Astrocyte of the hippocampus (primary cell): ENCODE measurements at regions not wholly inside any gene's neighbourhood (a gene's known extent, or its start where the extent isn't known, plus 50 kb on each side); places are given as distances from the start of the nearest gene placed in this dataset.
A peak's percentile ranks its signal among the peaks of the same experiment; 100 is the strongest.
"Not testable (repeated sequence)": the region's sequence is repeated elsewhere in the genome, so short reads cannot be mapped to it uniquely, and the experiment has no call there.

Experiments used
- DNase-seq: peaks from one replicate; pipeline ENCODE4 v3.0.0; 2011; ENCODE audit warnings: low read depth, low spot score

DNA sequence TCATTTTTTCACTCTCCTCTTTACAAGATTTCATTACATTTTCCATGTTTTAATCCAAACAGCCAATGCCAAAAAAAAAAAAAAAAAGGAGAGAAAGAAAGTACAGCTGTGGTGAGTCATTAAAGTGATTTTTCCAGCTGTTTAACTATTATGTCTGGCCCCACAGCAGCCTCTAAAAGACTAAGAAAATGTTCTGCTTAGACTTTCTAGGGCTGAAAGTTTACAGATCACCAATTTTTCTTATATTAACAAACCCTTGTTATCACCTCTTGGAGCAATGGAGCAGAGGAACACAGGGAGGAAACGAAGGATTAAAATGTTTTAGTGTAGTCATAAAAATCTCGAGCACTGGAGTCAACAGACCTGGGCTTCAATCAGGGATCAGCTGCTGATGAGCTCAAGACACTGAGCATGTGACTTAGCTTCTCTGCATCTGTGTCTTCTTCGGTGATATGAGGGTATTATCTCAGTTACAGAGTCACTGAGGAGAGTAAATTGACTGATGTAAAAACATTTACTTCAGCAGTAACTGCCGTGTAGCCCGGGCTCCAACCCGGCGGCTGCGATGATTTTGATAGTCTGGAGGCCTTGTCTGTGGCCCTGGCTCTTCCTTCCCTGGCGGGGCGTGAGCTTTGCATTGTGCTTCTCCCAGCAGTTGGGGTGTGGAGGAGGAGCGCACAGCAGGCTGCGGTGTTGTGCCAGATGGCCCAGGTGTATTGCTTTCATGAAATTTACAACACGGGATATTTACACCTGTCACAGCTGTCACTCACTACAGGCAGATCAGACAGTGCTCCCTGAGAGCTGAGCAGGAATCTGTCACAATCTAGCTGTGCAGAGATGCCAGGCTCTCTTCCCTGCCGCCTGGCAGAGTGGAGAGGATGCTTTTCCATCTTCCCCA, 298.3 kb upstream of the FZD8 start:
- DNase-seq = no peak

DNA sequence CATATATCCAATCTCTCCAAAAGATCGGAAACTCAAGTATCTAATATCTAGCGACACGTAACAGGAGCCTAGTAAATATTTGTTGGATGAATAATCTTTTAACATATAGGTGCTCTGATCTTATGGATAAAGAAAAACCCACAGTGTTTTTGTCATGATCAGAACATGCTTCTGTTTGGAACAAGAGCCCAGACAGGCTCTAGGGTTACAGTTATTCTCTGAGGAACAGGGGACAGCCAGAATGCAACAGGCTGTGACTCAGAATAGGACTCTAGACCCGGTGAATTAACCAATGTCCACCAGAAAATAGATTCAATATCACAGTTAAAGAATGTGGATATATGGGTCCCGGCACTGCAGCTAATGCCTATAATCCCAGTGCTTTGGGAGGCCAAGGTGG, 296.1 kb upstream of the FZD8 start:
- DNase-seq = no peak

DNA sequence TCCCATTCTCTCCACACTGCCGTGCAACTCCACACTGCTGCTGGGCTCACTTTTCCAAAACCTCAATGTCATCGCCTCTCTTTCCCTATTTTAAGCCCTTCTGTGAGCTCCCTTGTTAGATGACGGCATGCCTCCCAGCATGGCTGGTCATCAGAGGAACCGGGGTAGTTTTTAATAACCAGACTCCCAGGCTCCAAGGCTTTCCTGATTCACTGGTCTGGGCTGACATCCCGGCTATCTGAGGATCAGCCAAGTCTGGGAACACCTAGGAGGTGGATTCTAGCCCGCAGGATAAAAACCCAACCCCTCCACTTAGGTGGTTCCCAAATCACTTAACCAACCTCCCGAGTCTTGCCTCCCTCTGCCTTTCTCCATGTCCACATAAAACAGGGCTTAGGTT, 295.4 kb upstream of the FZD8 start:
- DNase-seq = no peak

DNA sequence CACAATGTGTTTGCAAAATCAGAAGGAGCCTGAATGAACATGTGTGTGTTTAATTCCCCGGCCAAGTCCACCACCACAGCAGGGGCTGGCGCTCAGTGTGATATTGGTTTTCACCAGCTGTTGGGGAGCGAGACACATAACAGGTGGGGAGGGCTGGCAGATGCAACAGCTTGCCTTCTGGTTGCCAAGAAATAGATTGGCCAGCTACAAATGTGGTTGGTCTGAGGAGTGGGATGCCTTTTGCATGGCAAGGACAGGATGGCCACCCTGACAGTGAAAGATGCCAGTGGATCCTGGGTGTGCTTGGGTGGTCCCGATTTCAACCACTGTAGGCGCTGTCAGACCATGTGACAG, 292.5 kb upstream of the FZD8 start:
- DNase-seq = no peak

DNA sequence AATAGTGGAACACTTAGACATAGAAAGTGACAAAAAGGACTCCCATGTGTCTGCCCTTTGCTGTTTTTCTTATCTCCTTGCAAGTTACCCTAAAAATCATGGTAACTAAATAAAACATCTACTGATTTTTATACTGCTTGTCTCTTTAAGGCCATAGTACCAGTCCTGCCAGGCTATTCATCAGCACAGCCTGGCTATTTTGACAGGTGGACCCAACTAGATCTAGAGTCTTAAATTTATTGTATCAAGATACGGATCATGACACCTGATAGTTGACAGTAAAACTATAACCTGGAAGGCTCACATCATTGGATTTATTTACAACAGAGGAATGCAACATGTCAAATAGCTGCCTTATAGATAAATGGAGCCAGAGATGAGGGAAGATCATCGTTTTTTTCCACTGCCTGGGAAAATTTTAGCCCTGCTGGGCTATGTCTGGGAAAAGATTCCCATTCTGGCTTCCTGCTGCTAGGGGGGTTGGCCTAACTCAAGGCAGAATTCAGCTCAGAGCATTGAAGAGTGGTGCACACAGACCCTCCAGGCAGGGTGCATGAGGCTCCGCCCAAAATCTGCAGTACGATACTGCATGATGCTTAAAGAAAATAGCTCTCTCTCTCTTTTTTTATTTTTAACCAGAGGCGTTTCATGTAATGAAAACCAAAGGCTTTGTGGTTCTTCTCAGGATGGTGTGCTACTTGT, 292.0 kb upstream of the FZD8 start:
- no peak for DNase-seq

DNA sequence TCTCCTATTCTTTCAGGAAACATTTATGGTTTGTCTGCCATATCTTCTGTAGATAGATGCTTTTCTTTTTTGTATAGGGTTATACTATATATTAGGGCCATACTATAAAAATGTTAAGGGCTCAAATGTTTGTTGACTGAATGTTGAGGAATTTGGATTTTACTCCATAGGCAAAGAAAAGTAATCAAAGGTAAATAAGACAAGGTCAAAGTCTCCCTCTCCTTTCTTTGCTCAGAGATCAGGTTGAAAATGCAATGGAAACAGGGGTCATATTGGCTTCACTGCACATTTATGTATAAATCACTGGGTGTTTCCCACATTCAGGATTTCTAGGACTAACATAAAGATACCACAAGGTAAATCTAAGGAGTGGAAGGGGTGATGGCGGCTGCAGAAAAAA, 291.4 kb upstream of the FZD8 start:
- DNase-seq = no peak

DNA sequence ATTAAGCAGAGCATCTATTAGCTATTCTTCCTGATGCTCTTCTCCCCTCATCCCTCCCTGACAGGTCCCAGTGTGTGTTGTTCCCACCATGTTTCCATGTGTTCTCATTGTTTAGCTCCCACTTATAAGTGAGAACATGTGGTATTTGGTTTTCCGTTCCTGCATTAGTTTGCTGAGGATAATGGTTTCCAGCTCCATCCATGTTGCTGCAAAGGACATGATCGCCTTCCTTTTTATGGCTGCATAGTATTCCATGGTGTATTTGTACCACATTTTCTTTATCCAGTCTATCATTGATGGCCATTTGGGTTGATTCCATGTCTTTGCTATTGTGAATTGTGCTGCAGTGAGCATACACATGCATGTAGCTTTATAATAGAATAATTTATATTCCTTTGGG, 287.9 kb upstream of the FZD8 start:
- DNase-seq = not testable (repeated sequence)

DNA sequence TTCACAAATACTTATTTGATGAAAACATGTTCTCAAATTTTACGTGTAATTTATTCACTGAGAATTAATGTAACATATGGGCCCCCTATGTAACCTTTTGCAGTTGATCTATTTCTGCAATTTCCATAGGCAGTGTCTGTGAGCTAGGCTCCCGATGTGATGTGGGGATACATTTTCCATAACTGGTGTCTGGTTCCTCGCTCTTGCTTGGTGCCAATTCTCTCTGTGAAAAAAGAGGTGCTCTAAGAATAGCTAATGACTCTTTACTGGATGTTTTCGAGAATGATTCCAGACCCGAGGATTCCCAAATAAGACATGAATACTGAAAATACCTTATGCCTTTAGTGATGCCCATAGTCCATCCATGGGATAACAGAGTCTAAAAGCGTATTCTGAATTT, 286.7 kb upstream of the FZD8 start:
- no peak for DNase-seq

DNA sequence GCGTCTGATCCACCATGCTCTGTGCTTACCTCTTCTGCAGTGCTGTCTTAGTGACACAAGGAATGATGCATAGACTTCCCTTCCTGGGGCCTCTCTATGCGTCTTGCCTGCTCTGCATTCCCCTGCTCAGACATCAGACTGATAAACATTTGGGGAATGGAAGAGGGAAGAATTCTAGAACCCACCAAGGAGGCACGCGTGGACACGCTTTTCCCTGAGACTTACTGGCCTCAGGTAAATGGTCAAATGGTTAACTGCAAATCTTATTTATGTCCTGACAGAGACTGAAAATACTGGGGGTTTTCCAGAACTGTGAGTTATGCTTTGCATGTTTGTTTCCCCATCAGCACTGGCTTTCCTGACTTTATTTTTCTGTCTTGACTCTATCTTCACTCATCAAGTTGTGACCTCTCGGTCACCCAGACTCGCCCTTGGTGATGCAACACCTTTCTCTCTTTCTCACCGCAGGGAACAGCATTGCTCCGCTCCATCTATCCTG, 285.9 kb upstream of the FZD8 start:
- DNase-seq = no peak

DNA sequence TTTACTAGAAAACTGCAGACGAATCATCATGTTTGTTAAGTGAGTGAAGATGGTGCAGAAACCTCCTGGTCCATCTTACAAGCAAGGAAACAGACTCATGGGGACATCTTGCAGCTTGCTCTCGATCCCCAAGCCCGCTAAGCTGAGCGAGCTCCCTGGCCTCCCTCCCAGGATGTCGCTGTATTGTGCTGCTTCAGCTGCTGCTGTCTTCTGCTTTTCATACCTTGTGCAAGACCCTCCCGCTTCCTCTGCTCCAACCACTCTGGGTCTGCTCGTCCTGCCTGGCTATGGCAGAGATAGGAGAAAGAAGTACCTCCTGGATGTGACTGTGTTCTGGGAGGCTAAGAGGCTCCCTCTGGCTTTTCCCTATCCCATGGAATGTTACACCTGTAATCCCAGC, 285.2 kb upstream of the FZD8 start:
- DNase-seq = no peak

DNA sequence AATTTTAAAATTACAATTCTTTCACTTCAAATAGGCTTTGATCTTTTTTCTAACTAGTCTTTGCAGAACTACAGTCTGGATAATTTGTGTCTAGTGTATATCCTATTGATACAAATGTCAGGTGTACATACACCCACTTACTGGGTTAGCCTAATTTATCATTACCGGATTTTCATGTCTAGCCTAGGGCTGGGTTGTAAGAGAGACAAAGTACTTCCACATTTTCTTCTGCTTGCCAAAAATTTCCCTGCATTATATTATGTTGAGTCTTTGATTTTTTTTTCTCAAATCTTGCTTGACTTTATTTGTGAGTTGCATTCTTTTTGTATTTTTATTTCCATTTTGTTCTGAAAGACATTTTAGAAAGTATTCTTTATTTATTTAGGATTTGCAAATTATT, 284.8 kb upstream of the FZD8 start:
- DNase-seq = no peak

DNA sequence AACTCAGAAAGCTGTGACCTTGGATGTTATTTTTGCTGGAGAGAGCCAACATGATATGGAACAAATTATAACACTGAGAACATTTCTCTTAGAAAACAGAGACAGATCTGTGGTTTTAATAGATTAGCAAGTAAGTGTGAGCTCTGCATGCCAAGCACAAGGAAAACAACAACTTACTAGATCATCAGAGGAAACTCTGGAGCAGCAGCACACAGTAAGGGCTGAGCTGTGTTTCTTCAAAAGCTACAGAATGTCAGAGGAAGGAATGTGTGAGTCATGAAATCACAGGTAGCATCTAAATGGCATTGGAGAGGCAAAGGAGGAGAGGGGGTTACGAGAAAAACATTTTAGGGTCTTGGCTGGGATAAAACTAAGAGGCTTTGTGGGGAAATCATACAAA, 283.4 kb upstream of the FZD8 start:
- DNase-seq = peak; percentile 61

DNA sequence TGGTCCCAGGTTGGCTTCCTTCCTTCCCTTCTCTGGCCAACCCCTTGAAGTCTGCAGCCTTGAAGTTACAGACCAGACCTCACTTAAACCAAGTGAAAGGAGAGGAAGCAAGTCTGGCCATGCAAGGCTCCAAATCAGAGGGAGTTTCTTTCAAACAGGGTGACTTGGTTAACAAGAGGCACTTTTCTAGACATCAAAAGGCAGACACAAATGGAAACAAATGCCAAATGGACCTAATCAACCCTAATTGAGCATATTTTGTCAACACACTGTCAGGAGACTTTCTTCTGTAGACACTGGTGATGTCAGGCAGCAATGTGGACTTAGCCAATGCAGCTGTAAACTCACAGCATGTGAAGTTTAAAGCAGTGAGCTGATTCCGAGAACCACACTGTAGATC, 282.7 kb upstream of the FZD8 start:
- no peak for DNase-seq

DNA sequence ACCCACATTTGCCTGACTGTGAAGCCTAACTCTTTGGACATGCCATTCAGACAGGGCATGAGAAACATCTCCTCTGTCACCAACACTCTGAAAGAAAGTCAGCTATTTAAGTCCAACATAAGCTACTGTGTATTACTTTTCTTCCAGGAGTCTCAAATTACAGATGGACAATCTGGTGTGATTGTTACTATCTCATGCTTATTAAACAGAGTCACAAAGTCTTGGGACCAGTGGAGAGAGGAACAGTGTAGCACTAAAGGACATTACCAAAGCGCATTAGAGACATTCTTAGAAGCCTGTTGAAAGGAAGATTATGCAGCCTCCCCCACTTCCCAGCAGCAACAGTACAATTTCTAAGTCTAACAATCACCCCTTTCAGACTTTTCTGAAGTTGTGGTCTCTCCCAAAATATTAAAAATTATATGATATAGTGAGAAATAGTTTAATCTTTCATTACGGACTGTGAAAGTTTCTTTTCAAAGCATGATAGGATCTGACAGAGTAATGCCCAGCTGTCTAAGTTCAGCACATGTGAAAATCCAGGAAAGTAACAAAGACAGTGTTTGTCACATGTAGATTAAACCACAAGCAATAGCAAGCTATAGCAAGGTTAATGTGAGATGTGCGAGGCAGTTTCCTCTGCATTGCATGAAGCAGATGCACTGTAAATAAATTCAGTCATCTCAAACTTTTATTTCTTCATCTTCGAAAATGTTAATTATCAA, 280.9 kb upstream of the FZD8 start:
- DNase-seq = no peak

DNA sequence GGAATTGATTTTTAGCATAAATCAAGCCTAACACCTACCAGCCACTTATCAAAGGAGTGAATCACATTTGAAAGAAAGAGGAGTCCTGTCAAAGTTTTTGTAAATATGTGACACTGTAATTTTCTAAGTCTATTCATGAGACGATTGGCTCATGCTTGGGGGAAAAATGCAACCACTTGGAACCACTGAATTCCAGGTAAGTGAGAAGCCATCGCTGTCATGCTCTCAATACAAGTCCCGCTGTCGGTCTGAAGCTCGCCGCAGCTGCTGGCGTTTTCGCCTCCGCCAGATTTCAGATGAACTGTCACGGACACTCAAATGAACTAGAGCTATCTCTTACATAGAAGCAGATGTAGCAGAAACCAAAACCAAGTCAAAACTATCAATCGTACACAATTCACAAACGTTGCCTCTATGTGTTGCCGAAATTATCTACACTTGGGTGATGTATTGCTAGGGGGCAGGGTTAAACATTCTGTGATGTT, 279.8 kb upstream of the FZD8 start:
- no peak for DNase-seq

DNA sequence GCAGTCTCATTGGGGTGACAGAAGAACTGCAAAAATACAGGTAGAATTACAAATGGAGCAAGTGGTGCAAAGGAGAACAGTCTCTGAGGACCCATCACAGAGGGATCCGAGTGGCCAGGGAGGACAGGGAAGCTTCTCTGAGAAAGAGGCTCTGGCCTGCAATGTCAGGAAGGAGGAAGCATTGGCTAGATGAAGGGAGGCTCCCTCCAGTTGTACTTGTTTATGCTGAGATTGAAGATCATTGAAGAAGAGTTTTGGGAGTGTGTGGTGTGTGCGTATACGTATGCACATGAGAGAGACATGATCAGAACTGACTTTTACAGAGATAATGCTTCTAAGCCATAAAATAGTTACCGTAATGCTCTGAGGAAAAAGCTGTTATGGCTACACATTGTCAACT, 274.7 kb upstream of the FZD8 start:
- no peak for DNase-seq

DNA sequence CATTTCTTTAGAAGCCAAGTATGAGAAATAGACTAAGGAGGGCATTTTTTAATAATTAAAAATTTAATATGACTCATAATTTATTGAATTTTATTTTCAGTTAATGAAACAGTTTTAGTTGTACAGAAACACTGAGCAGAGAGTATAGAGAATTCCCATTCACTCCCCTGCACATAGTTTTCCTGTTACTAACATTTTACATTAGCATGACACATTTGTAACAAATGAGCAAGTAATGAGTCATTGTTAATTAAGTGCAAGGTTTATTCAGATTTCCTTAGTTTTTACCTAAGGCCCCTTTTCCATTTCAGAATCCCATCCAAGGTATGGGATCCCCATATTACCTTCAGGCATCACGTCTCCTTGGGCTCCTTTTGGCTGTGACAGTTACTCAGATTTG, 271.5 kb upstream of the FZD8 start:
- DNase-seq = peak; percentile 44

DNA sequence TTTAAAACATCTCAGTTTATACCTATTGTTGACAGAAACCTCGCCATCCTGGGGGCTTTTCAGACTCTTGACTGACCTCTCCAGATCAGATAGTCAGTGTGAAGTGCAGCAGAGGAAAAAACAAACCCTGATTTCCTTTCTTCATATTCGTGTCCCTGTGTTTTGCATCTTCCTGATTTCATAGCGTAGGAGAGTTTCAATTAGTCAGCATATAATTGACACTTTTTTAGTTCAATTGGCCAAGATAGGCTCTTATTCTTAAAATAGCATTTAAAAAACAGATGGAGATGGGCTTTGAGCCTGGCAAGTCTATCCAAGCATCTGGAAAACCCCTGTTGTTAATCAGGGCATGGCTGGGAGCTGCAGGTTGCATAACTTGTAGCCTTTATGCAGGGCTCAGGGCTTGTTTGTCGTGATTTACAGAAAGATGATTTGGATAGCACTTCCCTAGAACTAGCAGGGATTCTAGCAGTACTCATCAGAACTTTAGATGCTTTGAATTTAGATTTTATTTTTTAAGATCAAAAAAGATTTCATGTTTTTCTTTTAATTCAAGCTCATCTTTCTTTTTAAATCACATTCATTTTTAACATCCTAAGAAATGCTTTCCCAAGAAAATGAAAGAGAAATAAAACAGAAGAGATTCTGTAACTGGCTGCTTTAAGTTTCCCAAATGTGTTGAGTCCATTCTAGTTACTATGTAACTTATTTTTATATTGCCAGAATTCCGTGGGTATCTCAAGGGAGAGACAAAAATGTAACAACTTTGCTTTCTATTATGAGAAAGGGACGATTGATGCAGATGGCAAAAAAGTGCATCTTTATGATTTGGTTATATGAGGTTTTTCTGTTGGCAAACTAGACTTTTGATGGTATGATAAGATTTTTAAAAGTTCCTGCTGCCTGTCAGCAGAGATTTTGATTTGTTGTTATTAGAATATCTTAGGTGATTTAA, 270.8 kb upstream of the FZD8 start:
- DNase-seq = no peak

DNA sequence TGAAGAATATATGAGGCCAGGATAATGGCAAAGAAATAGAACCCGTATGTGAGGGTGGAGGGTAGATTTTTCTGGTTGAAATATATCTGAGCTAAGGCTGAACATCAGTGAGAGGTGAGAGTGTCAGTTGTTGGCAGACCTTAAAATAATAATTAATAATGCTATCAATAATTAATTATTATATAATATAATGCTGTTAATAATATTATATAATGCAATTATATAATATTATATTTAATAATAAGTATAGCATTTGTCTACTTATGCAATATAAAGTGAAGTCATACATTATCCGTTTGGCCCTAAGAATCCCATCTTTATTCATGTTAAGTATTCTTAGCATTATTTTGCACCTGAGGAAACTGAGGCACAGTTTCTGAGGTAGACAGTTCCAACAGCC, 269.9 kb upstream of the FZD8 start:
- no peak for DNase-seq

DNA sequence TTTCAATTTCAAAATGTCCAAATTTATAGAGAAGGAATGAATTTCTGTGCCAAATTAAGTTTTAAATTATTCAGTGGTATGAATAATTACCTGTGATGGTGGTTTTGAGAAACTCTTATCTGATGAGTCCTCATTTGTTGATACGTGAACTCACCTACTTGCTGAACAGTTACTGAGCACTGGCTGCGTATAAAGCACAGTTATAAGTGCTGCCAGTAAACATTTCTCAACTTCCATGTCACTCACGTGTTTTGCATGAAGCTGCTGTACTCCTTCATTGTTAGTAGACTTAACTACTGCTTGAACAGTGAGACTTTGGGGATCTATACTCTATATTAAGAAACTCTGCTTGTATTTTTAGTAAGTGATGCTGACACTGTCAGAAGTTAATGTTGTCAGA, 269.1 kb upstream of the FZD8 start:
- DNase-seq = no peak

DNA sequence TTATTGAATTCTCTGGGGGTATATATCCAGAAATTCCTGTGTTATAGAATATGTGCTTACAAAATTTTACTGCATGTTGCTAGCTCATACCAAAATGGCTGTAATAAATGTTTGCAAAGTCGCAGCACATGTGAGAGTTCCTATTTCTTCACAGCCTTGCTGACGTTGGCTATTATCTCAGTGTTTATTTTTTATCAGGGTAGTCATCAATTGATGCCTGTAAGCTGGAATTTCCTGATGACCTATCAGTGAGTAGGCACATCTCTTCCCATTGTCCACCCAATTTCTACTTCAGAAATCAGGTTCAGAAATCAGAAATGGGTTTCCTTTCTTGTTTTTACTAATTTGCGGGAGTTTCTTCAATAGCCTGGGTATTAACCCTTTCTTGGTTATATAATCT, 268.1 kb upstream of the FZD8 start:
- DNase-seq = no peak
